ENCODE measurements at regions not wholly inside any gene's neighbourhood (a gene's known extent, or its start where the extent isn't known, plus 50 kb on each side); places are given as distances from the start of the nearest gene placed in this dataset.

DNA sequence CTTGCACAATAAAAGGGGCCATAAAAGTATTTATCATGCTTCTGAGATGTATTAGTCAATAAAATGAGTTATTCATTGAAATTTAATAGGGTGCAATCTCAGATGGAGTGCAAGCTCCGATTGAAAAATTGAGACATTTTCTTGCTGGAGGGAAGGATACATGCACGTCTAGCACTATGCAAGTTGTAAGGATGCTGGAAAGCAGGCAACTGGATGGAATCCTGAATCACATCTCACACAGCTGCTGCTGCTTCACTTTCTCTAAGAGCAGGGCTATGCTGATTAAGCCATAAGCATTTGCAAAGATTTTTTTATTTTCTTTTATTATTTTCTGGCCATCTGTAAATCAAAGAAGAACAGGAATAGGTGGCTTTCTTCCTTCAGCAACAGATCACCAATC is 308.8 kb upstream of the EPHA7 start:
- TF ChIP-seq NFRKB (IDR thresholded peaks at IDR 0.05) (no peak), LEF1 (IDR thresholded peaks at IDR 0.05; ENCODE audit: borderline replicate concordance) (no peak), SP1 (IDR thresholded peaks at IDR 0.05) (no peak), ARNT (IDR thresholded peaks at IDR 0.05) (no peak), BHLHE40 (IDR thresholded peaks at IDR 0.05; ENCODE audit: borderline replicate concordance) (no peak), FOXM1 (IDR thresholded peaks at IDR 0.05; ENCODE audit: borderline replicate concordance) (no peak)
